SK-N-SH (cell line): ENCODE measurements at regions not wholly inside any gene's neighbourhood (a gene's known extent, or its start where the extent isn't known, plus 50 kb on each side); places are given as distances from the start of the nearest gene placed in this dataset.

Experiments
- CTCF ChIP-seq: fragments of 200-600 bp; sonication (generic); IDR thresholded peaks from 2 replicates; pipeline ENCODE4 v1.6.1; 2017; ENCODE audit warnings: antibody characterized with exemption, mild to moderate bottlenecking, moderate library complexity
- ELF1 ChIP-seq: IDR thresholded peaks from 2 replicates; pipeline ENCODE4 v1.4.0; 2012
- EP300 ChIP-seq, 2 experiments: IDR thresholded peaks; 2 replicates each; pipeline versions ENCODE4 v1.4.0 to v1.6.1; 2012; ENCODE audit warnings: borderline replicate concordance in 1 of 2, low read depth in 1 of 2, low read length in 1 of 2
- EZH2phosphoT487 ChIP-seq: fragments of 200-600 bp; sonication (generic); IDR thresholded peaks from 2 replicates; pipeline ENCODE4 v1.6.1; 2017; ENCODE audit warnings: low read depth, mixed run types, mild to moderate bottlenecking, antibody characterized with exemption, moderate library complexity, borderline replicate concordance
- GATA2 ChIP-seq: sonication (generic); formaldehyde crosslinking; IDR thresholded peaks from 2 replicates; pipeline ENCODE4 v1.5.0; 2020; ENCODE audit warnings: mild to moderate bottlenecking, missing genetic modification reagents
- MXI1 ChIP-seq: IDR thresholded peaks from 2 replicates; pipeline ENCODE4 v1.6.1; 2012; ENCODE audit warnings: mild to moderate bottlenecking, low read depth, low read length, improper control_type of control experiment
- NFIC ChIP-seq: IDR thresholded peaks from 2 replicates; pipeline ENCODE4 v1.4.0; 2012; ENCODE audit warnings: borderline replicate concordance
- POLR2AphosphoS5 ChIP-seq: IDR thresholded peaks from 2 replicates; pipeline ENCODE4 v1.6.1; 2012; ENCODE audit warnings: low read depth, low read length
- RFX5 ChIP-seq: IDR thresholded peaks from 2 replicates; pipeline ENCODE4 v1.6.1; 2012; ENCODE audit warnings: mild to moderate bottlenecking, improper control_type of control experiment, low read length
- TF ChIP-seq, protein P1 (sequence below): fragments of 150-350 bp; IDR thresholded peaks from 2 replicates; pipeline ENCODE4 v1.6.1; 2016; ENCODE audit warnings: mild to moderate bottlenecking, low read depth, low read length
- TF ChIP-seq, protein P2 (sequence below): IDR thresholded peaks from 2 replicates; pipeline ENCODE4 v1.6.1; 2012; ENCODE audit warnings: mild to moderate bottlenecking, low read depth, low read length, moderate library complexity

DNA sequence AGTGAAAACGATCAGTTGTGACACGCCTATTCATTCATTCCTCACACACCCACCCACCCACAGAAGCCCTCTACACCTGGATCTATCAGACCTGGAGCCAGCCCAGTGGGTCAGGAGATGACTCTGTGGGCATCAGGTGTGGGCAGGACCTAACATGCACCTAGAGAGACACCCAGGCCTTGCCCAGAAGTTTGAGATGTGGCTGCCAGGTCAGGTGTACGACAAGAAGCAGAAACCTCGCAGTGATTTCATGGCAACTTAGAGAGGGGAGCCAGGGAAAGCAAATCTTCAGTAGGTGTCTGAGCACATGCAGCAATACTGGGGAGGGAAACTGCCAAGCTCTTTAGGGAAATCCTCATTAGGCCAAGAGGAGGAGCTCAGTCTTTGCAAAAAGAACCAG is 264.7 kb upstream of the ROPN1 start:
- TF ChIP-seq NFIC (no peak), CTCF (no peak), GATA2 (CRISPR knock-in tag) (no peak), EP300 (IDR thresholded peaks at IDR 0.05; ENCODE audit: borderline replicate concordance in 1 of 2, low read depth in 1 of 2, low read length in 1 of 2) (no peak), ELF1 (no peak), EZH2phosphoT487 (no peak), RFX5 (no peak), MXI1 (no peak), POLR2AphosphoS5 (no peak)
- TF ChIP-seq, protein P1, sequence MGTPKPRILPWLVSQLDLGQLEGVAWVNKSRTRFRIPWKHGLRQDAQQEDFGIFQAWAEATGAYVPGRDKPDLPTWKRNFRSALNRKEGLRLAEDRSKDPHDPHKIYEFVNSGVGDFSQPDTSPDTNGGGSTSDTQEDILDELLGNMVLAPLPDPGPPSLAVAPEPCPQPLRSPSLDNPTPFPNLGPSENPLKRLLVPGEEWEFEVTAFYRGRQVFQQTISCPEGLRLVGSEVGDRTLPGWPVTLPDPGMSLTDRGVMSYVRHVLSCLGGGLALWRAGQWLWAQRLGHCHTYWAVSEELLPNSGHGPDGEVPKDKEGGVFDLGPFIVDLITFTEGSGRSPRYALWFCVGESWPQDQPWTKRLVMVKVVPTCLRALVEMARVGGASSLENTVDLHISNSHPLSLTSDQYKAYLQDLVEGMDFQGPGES, result no peak
- TF ChIP-seq, protein P2, sequence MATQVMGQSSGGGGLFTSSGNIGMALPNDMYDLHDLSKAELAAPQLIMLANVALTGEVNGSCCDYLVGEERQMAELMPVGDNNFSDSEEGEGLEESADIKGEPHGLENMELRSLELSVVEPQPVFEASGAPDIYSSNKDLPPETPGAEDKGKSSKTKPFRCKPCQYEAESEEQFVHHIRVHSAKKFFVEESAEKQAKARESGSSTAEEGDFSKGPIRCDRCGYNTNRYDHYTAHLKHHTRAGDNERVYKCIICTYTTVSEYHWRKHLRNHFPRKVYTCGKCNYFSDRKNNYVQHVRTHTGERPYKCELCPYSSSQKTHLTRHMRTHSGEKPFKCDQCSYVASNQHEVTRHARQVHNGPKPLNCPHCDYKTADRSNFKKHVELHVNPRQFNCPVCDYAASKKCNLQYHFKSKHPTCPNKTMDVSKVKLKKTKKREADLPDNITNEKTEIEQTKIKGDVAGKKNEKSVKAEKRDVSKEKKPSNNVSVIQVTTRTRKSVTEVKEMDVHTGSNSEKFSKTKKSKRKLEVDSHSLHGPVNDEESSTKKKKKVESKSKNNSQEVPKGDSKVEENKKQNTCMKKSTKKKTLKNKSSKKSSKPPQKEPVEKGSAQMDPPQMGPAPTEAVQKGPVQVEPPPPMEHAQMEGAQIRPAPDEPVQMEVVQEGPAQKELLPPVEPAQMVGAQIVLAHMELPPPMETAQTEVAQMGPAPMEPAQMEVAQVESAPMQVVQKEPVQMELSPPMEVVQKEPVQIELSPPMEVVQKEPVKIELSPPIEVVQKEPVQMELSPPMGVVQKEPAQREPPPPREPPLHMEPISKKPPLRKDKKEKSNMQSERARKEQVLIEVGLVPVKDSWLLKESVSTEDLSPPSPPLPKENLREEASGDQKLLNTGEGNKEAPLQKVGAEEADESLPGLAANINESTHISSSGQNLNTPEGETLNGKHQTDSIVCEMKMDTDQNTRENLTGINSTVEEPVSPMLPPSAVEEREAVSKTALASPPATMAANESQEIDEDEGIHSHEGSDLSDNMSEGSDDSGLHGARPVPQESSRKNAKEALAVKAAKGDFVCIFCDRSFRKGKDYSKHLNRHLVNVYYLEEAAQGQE, result no peak
